ENCODE measurements at regions not wholly inside any gene's neighbourhood (a gene's known extent, or its start where the extent isn't known, plus 50 kb on each side); places are given as distances from the start of the nearest gene placed in this dataset.
"Not testable (repeated sequence)": the region's sequence is repeated elsewhere in the genome, so short reads cannot be mapped to it uniquely, and the experiment has no call there.

- DNase-seq (ENCODE audit: low spot score): no peak
Measured at GRCh38 chrX:136975684-136976470, 57.9 kb downstream of the GPR101 start.

GRCh38 chrX:136967966-136968365, 65.8 kb downstream of the GPR101 start:
- peak; percentile 40 for DNase-seq (ENCODE audit: low spot score)

GRCh38 chrX:136963973-136964372, 69.8 kb downstream of the GPR101 start:
- DNase-seq (ENCODE audit: low spot score): peak; percentile 54

GRCh38 chrX:136961594-136962135, 72.1 kb downstream of the GPR101 start:
- peak; percentile 19 for DNase-seq (ENCODE audit: low spot score)

- DNase-seq (ENCODE audit: low spot score): peak; percentile 37
Measured at GRCh38 chrX:136954930-136955329, 74.4 kb upstream of the RBMX start.

- peak; percentile 67 for DNase-seq (ENCODE audit: low spot score)
Measured at GRCh38 chrX:136953867-136954787, 73.6 kb upstream of the RBMX start.

- no peak for DNase-seq (ENCODE audit: low spot score)
Measured at GRCh38 chrX:136950211-136950610, 69.7 kb upstream of the RBMX start.

GRCh38 chrX:136941396-136942337, 61.1 kb upstream of the RBMX start:
- DNase-seq (ENCODE audit: low spot score): peak; percentile 9

GRCh38 chrX:136936183-136936549, 55.6 kb upstream of the RBMX start:
- DNase-seq (ENCODE audit: low spot score): no peak

- DNase-seq (ENCODE audit: low spot score): peak; percentile 43
Measured at GRCh38 chrX:136935533-136936182, 55.1 kb upstream of the RBMX start.

- DNase-seq (ENCODE audit: low spot score): not testable (repeated sequence)
Measured at GRCh38 chrX:136934652-136935051, 54.1 kb upstream of the RBMX start.

- DNase-seq (ENCODE audit: low spot score): no peak
Measured at GRCh38 chrX:136933611-136934145, 53.2 kb upstream of the RBMX start.

GRCh38 chrX:136931661-136932060, 51.1 kb upstream of the RBMX start:
- no peak for DNase-seq (ENCODE audit: low spot score)
